PC-3 (cell line): ENCODE measurements at regions not wholly inside any gene's neighbourhood (a gene's known extent, or its start where the extent isn't known, plus 50 kb on each side); places are given as distances from the start of the nearest gene placed in this dataset.
A peak's percentile ranks its signal among the peaks of the same experiment; 100 is the strongest.

ENCODE experiments used
- ATAC-seq: fragments of 200-7000 bp; cut with Tn5 transposase; 2 replicates; pipeline ENCODE4 v1.9.1; 2020; ENCODE audit warnings: mild to moderate bottlenecking, moderate library complexity
- BruUV-seq: library from RNA; stranded (reverse); fragments of 400-500 nt; replicated peaks from 2 replicates; lab custom pipeline; 2021; lab: Mats Ljungman, UMichigan
- CTCF ChIA-PET: fragments of 300-600 bp; sonication (Branson Sonifier 250); formaldehyde crosslinking; loops from one replicate; lab custom pipeline; 2022; ENCODE audit warnings: antibody characterized with exemption; lab: Charles Lee
- POLR2A ChIA-PET: fragments of 300-600 bp; sonication (Branson Sonifier 250); formaldehyde crosslinking; loops from one replicate; lab custom pipeline; 2022; ENCODE audit warnings: antibody characterized with exemption; ENCODE audit not compliant: unreplicated experiment; lab: Charles Lee
- DNase-seq: peaks from one replicate; pipeline ENCODE4 v3.0.0-alpha.2; 2015
- H2AFZ ChIP-seq: fragments of 300-600 bp; sonication (generic); 2 replicates; pipeline ENCODE4 v1.6.0; 2016; ENCODE audit warnings: antibody characterized with exemption, low read length
- H3F3A ChIP-seq: fragments of 300-600 bp; sonication (generic); one replicate; pipeline ENCODE4 v1.6.0; 2017; ENCODE audit warnings: antibody characterized with exemption, low read length, control low read depth, mild to moderate bottlenecking; ENCODE audit not compliant: unreplicated experiment
- H3K27ac ChIP-seq: fragments of 300-600 bp; sonication (generic); 2 replicates; pipeline ENCODE4 v1.5.1; 2016; ENCODE audit warnings: mild to moderate bottlenecking, low read length
- H3K27me3 ChIP-seq: fragments of 300-600 bp; sonication (generic); 2 replicates; pipeline ENCODE4 v1.6.1; 2016; ENCODE audit warnings: low read length, mixed read lengths
- H3K36me3 ChIP-seq: fragments of 300-600 bp; sonication (generic); 2 replicates; pipeline ENCODE4 v1.6.1; 2016; ENCODE audit warnings: low read depth, mixed run types, low read length, mixed read lengths
- H3K4me1 ChIP-seq: fragments of 300-600 bp; sonication (generic); 2 replicates; pipeline ENCODE4 v1.5.1; 2016; ENCODE audit warnings: low read length; ENCODE audit not compliant: insufficient read depth
- H3K4me2 ChIP-seq: fragments of 300-600 bp; sonication (generic); 2 replicates; pipeline ENCODE4 v1.6.0; 2016; ENCODE audit warnings: low read length
- H3K4me3 ChIP-seq: fragments of 300-600 bp; sonication (generic); 2 replicates; pipeline ENCODE4 v1.5.1; 2016; ENCODE audit warnings: mild to moderate bottlenecking, low read length, mixed read lengths
- H3K79me2 ChIP-seq: fragments of 300-600 bp; sonication (generic); 2 replicates; pipeline ENCODE4 v1.6.1; 2017; ENCODE audit warnings: low read length, mixed read lengths
- H3K9ac ChIP-seq: fragments of 300-600 bp; sonication (generic); 2 replicates; pipeline ENCODE4 v1.6.0; 2016; ENCODE audit warnings: mild to moderate bottlenecking, low read length
- H3K9me2 ChIP-seq: fragments of 300-600 bp; sonication (generic); replicated peaks from 2 replicates; pipeline ENCODE4 v1.6.1; 2016; ENCODE audit warnings: mixed run types, low read length, mixed read lengths
- H3K9me3 ChIP-seq: fragments of 300-600 bp; sonication (generic); 2 replicates; pipeline ENCODE4 v1.6.1; 2016; ENCODE audit warnings: low read length, mixed read lengths
- H4K20me1 ChIP-seq: fragments of 300-600 bp; sonication (generic); 2 replicates; pipeline ENCODE4 v1.6.1; 2016; ENCODE audit warnings: low read length, mixed read lengths
- EZH2 ChIP-seq: fragments of 300-600 bp; sonication (generic); IDR thresholded peaks from one replicate; pipeline ENCODE4 v1.6.1; 2017; ENCODE audit warnings: antibody characterized with exemption, mild to moderate bottlenecking, low read length; ENCODE audit not compliant: unreplicated experiment
- EZH2phosphoT487 ChIP-seq: fragments of 300-600 bp; sonication (generic); IDR thresholded peaks from 2 replicates; pipeline ENCODE4 v1.6.1; 2018; ENCODE audit warnings: mild to moderate bottlenecking, antibody characterized with exemption, low read length, borderline replicate concordance
- intact Hi-C: fragments of 100-400 bp; cut with micrococcal nuclease; formaldehyde crosslinking; loops from 2 replicates; pipeline ENCODE4 v1.9.0; 2023
- TF ChIP-seq, protein P1 (sequence below): fragments of 300-600 bp; sonication (generic); conservative IDR thresholded peaks from 2 replicates; pipeline ENCODE4 v1.5.1; 2017; ENCODE audit warnings: antibody characterized with exemption, low read depth, mild to moderate bottlenecking, low read length

GRCh38 chr5:17132444-17133083 is 84.9 kb upstream of the BASP1 start:
- no TSS peak for BruUV-seq
- ATAC-seq: no peak
- H3K27me3 ChIP-seq: no peaks in the 10 kb centered on the region
- no peak for TF ChIP-seq EZH2
- TF ChIP-seq, protein P1, sequence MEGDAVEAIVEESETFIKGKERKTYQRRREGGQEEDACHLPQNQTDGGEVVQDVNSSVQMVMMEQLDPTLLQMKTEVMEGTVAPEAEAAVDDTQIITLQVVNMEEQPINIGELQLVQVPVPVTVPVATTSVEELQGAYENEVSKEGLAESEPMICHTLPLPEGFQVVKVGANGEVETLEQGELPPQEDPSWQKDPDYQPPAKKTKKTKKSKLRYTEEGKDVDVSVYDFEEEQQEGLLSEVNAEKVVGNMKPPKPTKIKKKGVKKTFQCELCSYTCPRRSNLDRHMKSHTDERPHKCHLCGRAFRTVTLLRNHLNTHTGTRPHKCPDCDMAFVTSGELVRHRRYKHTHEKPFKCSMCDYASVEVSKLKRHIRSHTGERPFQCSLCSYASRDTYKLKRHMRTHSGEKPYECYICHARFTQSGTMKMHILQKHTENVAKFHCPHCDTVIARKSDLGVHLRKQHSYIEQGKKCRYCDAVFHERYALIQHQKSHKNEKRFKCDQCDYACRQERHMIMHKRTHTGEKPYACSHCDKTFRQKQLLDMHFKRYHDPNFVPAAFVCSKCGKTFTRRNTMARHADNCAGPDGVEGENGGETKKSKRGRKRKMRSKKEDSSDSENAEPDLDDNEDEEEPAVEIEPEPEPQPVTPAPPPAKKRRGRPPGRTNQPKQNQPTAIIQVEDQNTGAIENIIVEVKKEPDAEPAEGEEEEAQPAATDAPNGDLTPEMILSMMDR: peak; percentile 94
- TF ChIP-seq EZH2phosphoT487: no peak
- ChIA-PET POLR2A (interaction anchor here (0.5 to 0.7 kb wide), 2 partner anchors 197 to 210 kb away, joined by 3 to 4 read pairs; partner anchors contain the start of gene MYO10), CTCF (interaction anchor here (0.5 to 1.2 kb wide), 16 partner anchors 30 to 341 kb away, joined by 3 to 9 read pairs (median 4); partner anchors contain the start of gene MYO10)
- H3K9ac ChIP-seq: no peak overlapping the region
- peaks cover 27% of the 10 kb centered on the region for H3K4me1 ChIP-seq
- peak overlapping the region; percentile 0; the same call in 1 of the 2 replicates for H2AFZ ChIP-seq
- H3K4me3 ChIP-seq: no peak overlapping the region
- no peak overlapping the region for H3K4me2 ChIP-seq
- no peaks in the 10 kb centered on the region for H3K9me3 ChIP-seq
- H3K27ac ChIP-seq: no peak overlapping the region
- H3K36me3 ChIP-seq: no peaks in the 10 kb centered on the region
- H3K9me2 ChIP-seq: no peaks in the 10 kb centered on the region
- intact Hi-C loops: loop anchor here (1.0 to 2.0 kb wide), 3 partner anchors 56 to 342 kb away; partner anchors contain the start of gene MYO10
- DNase-seq: peak; percentile 88
- H4K20me1 ChIP-seq: no peaks in the 10 kb centered on the region
- H3F3A ChIP-seq: peaks cover 4% of the 10 kb centered on the region
- H3K79me2 ChIP-seq: no peaks in the 10 kb centered on the region

DNA sequence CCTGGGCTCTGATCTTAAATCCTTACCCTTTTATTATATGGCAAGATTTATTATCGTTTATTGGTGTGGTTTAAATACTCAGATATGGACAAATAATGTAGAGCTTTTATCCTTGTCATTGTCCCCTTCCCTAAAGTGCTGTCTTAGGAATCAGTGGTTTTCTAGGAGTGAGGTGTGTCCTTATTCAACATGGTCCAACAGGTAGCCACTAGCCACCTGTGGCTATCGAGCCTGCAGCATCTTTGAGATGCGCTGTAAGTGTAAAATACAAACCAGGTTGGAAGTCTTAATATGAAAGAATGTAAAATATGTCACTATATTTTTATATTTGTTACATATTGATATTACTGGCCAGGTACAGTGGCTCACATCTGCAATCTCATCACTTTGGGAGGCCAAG is 82.4 kb upstream of the BASP1 start:
- intact Hi-C loops: no loop called here
- CTCF ChIA-PET: no interaction called here
- Histone ChIP-seq H3K27ac (no peak overlapping the region), H3K36me3 (no peaks in the 10 kb centered on the region), H3K79me2 (no peaks in the 10 kb centered on the region), H3K9me3 (no peaks in the 10 kb centered on the region), H3F3A (no peaks in the 10 kb centered on the region), H3K9ac (no peak overlapping the region), H3K4me1 (peaks cover 5% of the 10 kb centered on the region), H3K27me3 (no peaks in the 10 kb centered on the region), H2AFZ (no peak overlapping the region), H4K20me1 (no peaks in the 10 kb centered on the region), H3K4me3 (no peak overlapping the region), H3K4me2 (no peak overlapping the region), H3K9me2 (no peaks in the 10 kb centered on the region)
- BruUV-seq: no TSS peak
- POLR2A ChIA-PET: interaction anchor here (0.6 kb wide), 1 partner anchor 199 kb away, joined by 3 read pairs; no protein-coding TSS in a partner anchor
- no peak for ATAC-seq
- DNase-seq: no peak
- TF ChIP-seq EZH2: no peak
- no peak for TF ChIP-seq EZH2phosphoT487
- TF ChIP-seq, protein P1: no peak

DNA sequence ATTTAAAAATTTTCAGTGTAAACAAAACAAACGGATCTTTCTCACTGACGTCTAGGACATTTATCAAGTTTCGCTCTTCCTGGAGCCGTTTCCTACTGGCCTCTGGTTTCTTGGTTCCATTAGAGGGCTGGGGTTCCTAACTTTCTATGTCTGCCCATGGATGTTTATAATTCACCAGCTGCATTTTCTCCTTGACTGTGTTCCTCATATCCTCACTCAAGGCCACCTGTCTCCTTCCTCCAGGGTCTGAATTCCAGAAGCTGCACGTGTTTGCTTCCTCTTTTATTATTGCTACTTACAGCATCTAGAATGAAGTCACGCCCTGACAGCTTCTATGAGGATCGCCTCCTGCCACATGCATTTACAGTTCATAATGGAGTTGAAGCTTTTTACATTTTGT is 74.1 kb upstream of the BASP1 start:
- TF ChIP-seq, protein P1: no peak
- no peak for TF ChIP-seq EZH2
- Histone ChIP-seq H3K36me3 (no peaks in the 10 kb centered on the region), H4K20me1 (no peaks in the 10 kb centered on the region), H3K9ac (no peak overlapping the region), H3K4me2 (no peak overlapping the region), H3K9me3 (no peaks in the 10 kb centered on the region), H2AFZ (no peak overlapping the region), H3K27me3 (no peaks in the 10 kb centered on the region), H3K27ac (no peak overlapping the region), H3K4me3 (no peak overlapping the region), H3F3A (no peaks in the 10 kb centered on the region), H3K79me2 (no peaks in the 10 kb centered on the region), H3K9me2 (no peaks in the 10 kb centered on the region), H3K4me1 (peaks cover 15% of the 10 kb centered on the region)
- ATAC-seq (no peak), DNase-seq (no peak)
- no TSS peak for BruUV-seq
- intact Hi-C loops: no loop called here
- CTCF ChIA-PET: no interaction called here
- POLR2A ChIA-PET: no interaction called here
